Neural progenitor cell (in vitro differentiated cells): ENCODE measurements at regions not wholly inside any gene's neighbourhood (a gene's known extent, or its start where the extent isn't known, plus 50 kb on each side); places are given as distances from the start of the nearest gene placed in this dataset.

Experiments
- CTCF ChIP-seq: fragments of 200-600 bp; sonication (generic); IDR thresholded peaks from 2 replicates; pipeline ENCODE4 v1.5.1; 2017; ENCODE audit warnings: antibody characterized with exemption, mild to moderate bottlenecking
- EZH2 ChIP-seq: fragments of 200-600 bp; sonication (generic); IDR thresholded peaks from 2 replicates; pipeline ENCODE4 v1.6.1; 2017; ENCODE audit warnings: antibody characterized with exemption, mild to moderate bottlenecking, moderate library complexity

- TF ChIP-seq CTCF (no peak), EZH2 (no peak)
These were observed 249.2 kb upstream of the GCFC2 start for GRCh38 chr2:75959724-75960471.
